WTC11 (cell line): ENCODE measurements at regions not wholly inside any gene's neighbourhood (a gene's known extent, or its start where the extent isn't known, plus 50 kb on each side); places are given as distances from the start of the nearest gene placed in this dataset.

ENCODE experiments used
- CDX4 ChIP-seq: fragments of 250-450 bp; sonication (Bioruptor Pico); IDR thresholded peaks from 2 replicates; pipeline ENCODE4 v1.9.0; 2021; ENCODE audit warnings: moderate library complexity, mild to moderate bottlenecking, inconsistent platforms, borderline replicate concordance
- CREB1 ChIP-seq: sonication (generic); formaldehyde crosslinking; IDR thresholded peaks from 2 replicates; pipeline ENCODE4 v1.8.0; 2023; ENCODE audit warnings: mild to moderate bottlenecking, missing genetic modification reagents
- CTCF ChIP-seq: fragments of 200-600 bp; IDR thresholded peaks from 2 replicates; pipeline ENCODE4 v1.8.0; 2022; ENCODE audit warnings: antibody characterized with exemption
- ELF4 ChIP-seq: sonication (generic); formaldehyde crosslinking; IDR thresholded peaks from 2 replicates; pipeline ENCODE4 v1.8.1; 2022; ENCODE audit warnings: low read depth, mild to moderate bottlenecking, moderate library complexity, missing genetic modification reagents
- ZNF396 ChIP-seq: fragments of 250-450 bp; sonication (Bioruptor Pico); IDR thresholded peaks from 2 replicates; pipeline ENCODE4 v1.8.0; 2021; ENCODE audit warnings: mild to moderate bottlenecking, moderate library complexity, borderline replicate concordance

GRCh38 chr11:23520226-23520960, 660.1 kb upstream of the CCDC179 start:
- no peak for TF ChIP-seq CREB1 (CRISPR knock-in tag)
- TF ChIP-seq ELF4 (CRISPR knock-in tag): no peak
- TF ChIP-seq CTCF: no peak
- no peak for TF ChIP-seq CDX4 (CRISPR knock-in tag)
- TF ChIP-seq ZNF396 (CRISPR knock-in tag): no peak
